Testis (tissue), 2 donors: ENCODE measurements at regions not wholly inside any gene's neighbourhood (a gene's known extent, or its start where the extent isn't known, plus 50 kb on each side); places are given as distances from the start of the nearest gene placed in this dataset.

ENCODE experiments used
- DNase-seq: peaks from one replicate; pipeline ENCODE4 v3.0.0-alpha.2; 2019
- H3K27ac ChIP-seq, 2 donors: fragments of 200-600 bp; sonication (generic); one replicate each; pipeline ENCODE4 v1.5.1; 2019
- H3K27me3 ChIP-seq: fragments of 200-600 bp; sonication (generic); one replicate; pipeline ENCODE4 v1.5.1; 2019
- H3K36me3 ChIP-seq: fragments of 200-600 bp; sonication (generic); one replicate; pipeline ENCODE4 v1.5.1; 2017; ENCODE audit warnings: low read depth; ENCODE audit errors: missing control alignments
- H3K4me1 ChIP-seq: fragments of 200-600 bp; sonication (generic); one replicate; pipeline ENCODE4 v1.5.1; 2019
- H3K4me3 ChIP-seq, 2 donors: fragments of 200-600 bp; sonication (generic); one replicate each; pipeline ENCODE4 v1.5.1; 2017 to 2019
- H3K9me3 ChIP-seq: fragments of 200-600 bp; sonication (generic); one replicate; pipeline ENCODE4 v1.5.1; 2017
- CTCF ChIP-seq, 3 experiments: fragments of 450-650 bp in 2 of 3; fragments of 200-600 bp in 1 of 3; sonication (generic) in 1 of 3; IDR thresholded peaks; one replicate each; pipeline ENCODE4 v1.5.1; 2016 to 2019; ENCODE audit warnings: antibody characterized with exemption in 3 of 3, mild to moderate bottlenecking in 2 of 3, moderate library complexity in 1 of 3
- POLR2A ChIP-seq: fragments of 450-650 bp; IDR thresholded peaks from one replicate; pipeline ENCODE4 v1.6.1; 2017; ENCODE audit warnings: antibody characterized with exemption, mild to moderate bottlenecking, moderate library complexity
- WGBS, 2 donors: methylation state at CpG; one replicate each; pipeline ENCODE4 v1.1.5; 2018; 5-methylcytosine and 5-hydroxymethylcytosine counted together
- intact Hi-C: fragments of 100-400 bp; cut with DNase I; formaldehyde crosslinking; loops from one replicate; pipeline ENCODE4 v1.15.1; 2023; ENCODE audit warnings: low total_unique reads

DNA sequence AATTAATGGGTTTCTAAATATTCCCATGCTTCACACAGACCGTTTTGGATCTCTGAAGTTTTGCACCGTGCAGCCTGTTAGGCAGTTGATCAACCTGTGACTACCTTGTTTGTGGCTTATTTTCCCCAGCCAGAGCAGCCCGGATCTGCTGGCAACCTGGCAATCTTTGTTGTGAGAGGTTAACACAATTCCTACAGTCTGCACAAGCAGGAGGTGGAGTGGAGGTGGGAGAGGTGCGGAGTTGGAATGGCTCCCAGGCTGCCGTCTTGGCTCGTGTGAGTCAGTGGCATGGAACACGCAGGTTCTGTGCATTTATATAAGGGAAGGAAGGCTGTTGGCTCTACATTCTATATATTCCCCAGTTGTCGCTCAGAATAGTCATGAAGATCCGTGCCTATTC lies 70.9 kb upstream of the STOX2 start:
- no peaks in the 10 kb centered on the region for H3K27me3 ChIP-seq
- WGBS, 2 donors: 75 to 78% methylated on average over 9 of the region's 9 CpGs
- intact Hi-C loops: no loop called here
- peaks cover 20% of the 10 kb centered on the region for H3K4me1 ChIP-seq
- no peak for DNase-seq
- no peaks in the 10 kb centered on the region for H3K9me3 ChIP-seq
- H3K36me3 ChIP-seq: no peaks in the 10 kb centered on the region
- TF ChIP-seq CTCF (IDR thresholded peaks at IDR 0.05) (no peak), POLR2A (no peak)
- H3K4me3 ChIP-seq: no peak overlapping the region
- H3K27ac ChIP-seq: no peak overlapping the region

DNA sequence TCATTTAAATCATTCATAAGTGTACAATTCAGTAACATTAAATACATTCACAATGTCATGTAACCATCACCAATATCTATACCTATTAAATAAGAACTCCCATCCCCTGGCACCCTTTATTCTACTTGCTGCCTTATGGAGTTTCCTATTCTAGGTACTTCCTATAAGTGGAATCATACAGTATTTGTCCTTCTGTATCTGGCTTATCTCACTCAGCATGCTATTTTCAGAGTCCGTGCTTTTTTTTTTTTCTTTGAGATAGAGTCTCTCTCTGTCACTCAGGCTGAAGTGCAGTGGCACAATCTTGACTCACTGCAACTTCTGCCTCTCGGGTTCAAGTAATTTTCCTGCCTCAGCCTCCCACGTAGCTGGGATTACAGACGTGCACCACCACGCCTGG lies 67.9 kb upstream of the STOX2 start:
- 64 to 88% methylated on average over 5 of the region's 5 CpGs for WGBS, 2 donors
- no peak overlapping the region for H3K27ac ChIP-seq
- no peak overlapping the region for H3K4me3 ChIP-seq
- intact Hi-C loops: loop anchor here (5.0 kb wide), 1 partner anchor 330 kb away; no protein-coding TSS in a partner anchor
- H3K9me3 ChIP-seq: no peaks in the 10 kb centered on the region
- no peaks in the 10 kb centered on the region for H3K36me3 ChIP-seq
- TF ChIP-seq CTCF (IDR thresholded peaks at IDR 0.05) (no peak), POLR2A (no peak)
- no peak for DNase-seq
- H3K27me3 ChIP-seq: no peaks in the 10 kb centered on the region
- H3K4me1 ChIP-seq: no peaks in the 10 kb centered on the region

- Histone ChIP-seq H3K27me3 (no peaks in the 10 kb centered on the region), H3K9me3 (no peaks in the 10 kb centered on the region), H3K4me3 (no peak overlapping the region), H3K4me1 (no peaks in the 10 kb centered on the region), H3K36me3 (no peaks in the 10 kb centered on the region), H3K27ac (no peak overlapping the region)
- WGBS, 2 donors: 70 to 71% methylated on average over 16 of the region's 16 CpGs
- intact Hi-C loops: loop anchor here (5.0 kb wide), 1 partner anchor 328 kb away; no protein-coding TSS in a partner anchor
- DNase-seq: no peak
- TF ChIP-seq CTCF (IDR thresholded peaks at IDR 0.05): peak in 1 of 3 experiments; percentile 21
- no peak for TF ChIP-seq POLR2A
Measured at GRCh38 chr4:183838987-183839712, 66.0 kb upstream of the STOX2 start.

GRCh38 chr4:183840311-183840710 lies 64.8 kb upstream of the STOX2 start:
- H3K27ac ChIP-seq: no peak overlapping the region
- H3K36me3 ChIP-seq: no peaks in the 10 kb centered on the region
- peak; percentile 91 for DNase-seq
- no peak overlapping the region for H3K4me3 ChIP-seq
- no peaks in the 10 kb centered on the region for H3K9me3 ChIP-seq
- TF ChIP-seq POLR2A (no peak), CTCF (IDR thresholded peaks at IDR 0.05) (peak; percentile 86 to 91 (median 87))
- no peaks in the 10 kb centered on the region for H3K4me1 ChIP-seq
- H3K27me3 ChIP-seq: no peaks in the 10 kb centered on the region
- WGBS, 2 donors: 36% methylated on average over 5 of the region's 5 CpGs
- intact Hi-C loops: no loop called here

DNA sequence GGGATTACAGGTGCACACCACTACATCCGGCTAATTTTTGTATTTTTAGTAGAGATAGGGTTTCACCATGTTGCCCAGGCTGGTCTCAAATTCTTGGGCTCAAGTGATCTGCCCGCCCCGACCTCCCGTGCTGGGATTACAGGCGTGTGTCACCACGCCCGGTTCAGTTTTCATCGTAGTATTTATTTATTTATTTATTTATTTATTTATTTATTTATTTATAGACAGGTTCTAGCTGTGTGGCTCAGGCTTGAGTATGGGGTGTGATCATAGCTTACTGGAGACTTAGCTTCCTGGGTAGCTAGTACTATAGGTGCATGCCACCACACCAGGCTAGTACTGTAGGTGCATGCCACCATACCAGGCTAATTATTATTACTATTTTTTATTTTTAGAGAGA lies 64.1 kb upstream of the STOX2 start:
- WGBS, 2 donors: 93 to 95% methylated on average over 8 of the region's 8 CpGs
- TF ChIP-seq POLR2A (no peak), CTCF (IDR thresholded peaks at IDR 0.05) (no peak)
- Histone ChIP-seq H3K27me3 (no peaks in the 10 kb centered on the region), H3K27ac (no peak overlapping the region), H3K4me3 (no peak overlapping the region), H3K36me3 (no peaks in the 10 kb centered on the region), H3K9me3 (no peaks in the 10 kb centered on the region), H3K4me1 (no peaks in the 10 kb centered on the region)
- no peak for DNase-seq
- intact Hi-C loops: no loop called here
